HUES64 (cell line): ENCODE measurements at regions not wholly inside any gene's neighbourhood (a gene's known extent, or its start where the extent isn't known, plus 50 kb on each side); places are given as distances from the start of the nearest gene placed in this dataset.

Experiments
- H3K27ac ChIP-seq: 2 replicates; pipeline ENCODE4 v1.7.0; 2013; ENCODE audit warnings: low read depth, low read length, inconsistent platforms
- H3K27me3 ChIP-seq: 2 replicates; pipeline ENCODE4 v1.6.1; 2013; ENCODE audit warnings: mild to moderate bottlenecking, low read length; ENCODE audit not compliant: insufficient read depth
- H3K36me3 ChIP-seq: 2 replicates; pipeline ENCODE4 v1.6.1; 2013; ENCODE audit warnings: mild to moderate bottlenecking, low read length; ENCODE audit not compliant: insufficient read depth
- H3K4me1 ChIP-seq: 2 replicates; pipeline ENCODE4 v1.6.1; 2013; ENCODE audit warnings: mild to moderate bottlenecking, low read length, moderate library complexity; ENCODE audit not compliant: insufficient read depth
- H3K4me3 ChIP-seq: 2 replicates; pipeline ENCODE4 v1.5.1; 2013; ENCODE audit warnings: mild to moderate bottlenecking, low read length, moderate library complexity
- H3K9ac ChIP-seq: 2 replicates; pipeline ENCODE4 v1.6.1; 2013; ENCODE audit warnings: mild to moderate bottlenecking, low read depth, low read length
- H3K9me3 ChIP-seq: 2 replicates; pipeline ENCODE4 v1.6.1; 2013; ENCODE audit warnings: low read depth, low read length; ENCODE audit not compliant: insufficient read depth
- WGBS: fragments of 150-250, 120-280 bp; methylation state at CpG from one replicate; pipeline ENCODE4 v1.1.7; 2013; ENCODE audit warnings: missing lambda C conversion rate; 5-methylcytosine and 5-hydroxymethylcytosine counted together

DNA sequence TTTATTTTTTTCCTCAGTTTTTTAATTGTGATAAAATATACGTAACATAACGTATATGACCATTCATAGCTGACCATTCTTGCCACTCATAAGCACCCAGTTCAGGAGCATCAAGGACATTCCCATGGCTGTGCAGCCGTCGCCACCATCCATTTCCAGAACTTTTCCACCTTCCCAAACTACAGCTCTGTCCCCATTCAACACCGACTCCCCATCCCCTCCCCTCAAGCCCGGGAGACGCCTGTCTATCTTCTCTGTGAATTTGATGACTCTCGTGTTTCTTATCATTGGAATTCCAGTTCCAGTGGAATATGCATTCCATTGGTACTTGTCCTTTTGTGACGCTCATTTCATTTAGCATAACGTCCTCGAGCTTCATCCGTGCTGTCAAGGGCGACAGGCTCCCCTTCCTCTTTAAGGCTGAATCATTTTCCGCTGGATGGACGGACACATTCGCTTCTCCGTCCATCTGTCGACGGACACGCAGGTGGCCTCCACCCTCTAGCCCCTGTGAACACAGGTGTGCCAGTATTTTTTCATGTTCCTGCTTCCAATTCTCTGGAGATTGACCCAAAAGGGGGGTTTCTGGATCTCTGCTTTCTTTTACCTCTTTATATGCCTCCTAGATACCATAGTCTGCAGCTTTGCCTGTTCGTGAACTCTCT, 88.1 kb downstream of the YTHDF1 start:
- 87% methylated on average over 21 of the region's 21 CpGs for WGBS
- H3K27me3 ChIP-seq, result no peaks in the 10 kb centered on the region
- 0 out of 2 replicates have a peak, but pooled peaks cover 6% of the 10 kb centered on the region for H3K4me1 ChIP-seq
- no peaks in the 10 kb centered on the region for H3K9me3 ChIP-seq
- H3K36me3 ChIP-seq, result no peaks in the 10 kb centered on the region
- H3K27ac ChIP-seq, result no peak overlapping the region
- no peak overlapping the region for H3K4me3 ChIP-seq
- H3K9ac ChIP-seq, result no peak overlapping the region

DNA sequence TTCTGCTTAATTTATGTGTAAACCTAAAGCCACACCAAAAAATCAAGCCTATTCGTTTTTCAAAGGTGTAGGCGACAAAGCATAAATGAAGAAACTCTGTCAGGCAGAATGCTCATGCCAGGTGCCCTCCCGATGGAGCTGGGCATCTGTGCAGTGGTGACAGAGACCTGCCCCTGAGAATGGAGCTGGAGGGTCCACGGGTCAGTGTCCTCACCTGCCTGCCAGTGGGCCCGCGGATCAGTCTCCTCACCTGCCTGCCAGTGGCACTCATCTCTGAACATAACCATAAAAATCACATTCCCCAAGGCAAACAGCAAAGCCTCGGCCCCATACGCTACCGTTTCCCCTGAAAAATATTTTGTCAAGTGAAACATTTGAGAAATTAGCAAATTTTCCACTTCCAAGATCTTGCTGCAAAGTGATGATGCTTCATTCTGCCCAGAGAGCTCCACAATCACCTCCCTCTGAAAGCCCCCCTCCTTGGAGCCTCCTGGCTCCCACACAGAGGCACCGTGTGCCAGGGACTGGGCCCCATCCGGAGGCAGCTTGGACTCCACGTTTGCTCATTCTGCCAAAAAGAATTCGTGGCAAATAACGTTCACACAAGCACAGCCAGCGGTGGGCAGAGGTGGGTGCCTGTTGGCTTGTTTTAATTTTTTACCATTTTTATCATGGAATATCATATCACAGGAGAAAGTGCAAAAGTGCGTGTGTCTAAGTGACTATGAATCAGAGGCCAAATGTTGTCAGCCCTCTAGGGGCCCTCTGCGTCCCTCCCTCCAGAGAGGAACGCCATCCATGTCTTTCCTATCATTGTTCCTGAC, 88.8 kb downstream of the YTHDF1 start:
- Histone ChIP-seq H3K4me3 (no peak overlapping the region), H3K36me3 (no peaks in the 10 kb centered on the region), H3K9ac (no peak overlapping the region), H3K27ac (no peak overlapping the region), H3K27me3 (no peaks in the 10 kb centered on the region), H3K9me3 (no peaks in the 10 kb centered on the region), H3K4me1 (0 out of 2 replicates have a peak, but pooled peaks cover 6% of the 10 kb centered on the region)
- WGBS, result 90% methylated on average over 17 of the region's 18 CpGs

DNA sequence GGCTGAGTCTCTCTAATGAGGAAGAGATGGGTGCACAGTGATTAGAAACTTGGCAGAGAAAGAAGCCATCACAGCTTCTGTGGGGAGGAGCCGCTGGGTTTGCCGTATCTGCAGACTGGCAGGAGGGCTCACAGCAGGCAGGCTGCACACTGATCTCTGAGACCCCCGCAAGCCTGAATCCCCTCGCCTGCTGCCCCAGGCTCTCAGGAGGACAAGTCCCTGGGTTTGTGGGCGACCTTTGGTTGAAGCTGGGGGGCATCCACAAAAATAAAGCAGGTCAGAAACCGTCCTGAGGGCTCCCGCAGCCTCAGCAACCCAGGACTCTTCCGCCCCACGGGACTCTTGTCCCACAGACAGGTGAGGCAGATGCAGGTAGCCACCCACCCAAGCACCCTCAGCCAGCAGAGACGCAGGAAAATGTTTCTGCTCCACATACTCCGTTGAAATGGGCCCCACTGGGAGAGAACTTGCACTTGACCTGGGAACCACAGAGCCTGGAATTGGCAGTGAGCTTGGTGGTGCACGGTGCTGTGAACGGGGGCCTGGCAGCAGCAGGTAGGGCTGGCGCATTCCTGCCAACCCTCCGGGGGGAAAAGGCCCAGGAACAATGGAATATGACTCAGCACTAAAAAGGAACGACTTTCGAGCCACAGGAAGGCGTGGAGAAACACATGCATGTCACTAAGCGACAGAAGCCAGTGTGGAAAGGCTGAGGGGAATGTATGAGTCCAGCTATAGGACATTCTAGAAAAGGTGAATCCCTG, 89.9 kb downstream of the YTHDF1 start:
- Histone ChIP-seq H3K4me1 (0 out of 2 replicates have a peak, but pooled peaks cover 6% of the 10 kb centered on the region), H3K9me3 (no peaks in the 10 kb centered on the region), H3K27ac (no peak overlapping the region), H3K27me3 (no peaks in the 10 kb centered on the region), H3K36me3 (no peaks in the 10 kb centered on the region), H3K9ac (no peak overlapping the region), H3K4me3 (no peak overlapping the region)
- 83% methylated on average over 19 of the region's 19 CpGs for WGBS

DNA sequence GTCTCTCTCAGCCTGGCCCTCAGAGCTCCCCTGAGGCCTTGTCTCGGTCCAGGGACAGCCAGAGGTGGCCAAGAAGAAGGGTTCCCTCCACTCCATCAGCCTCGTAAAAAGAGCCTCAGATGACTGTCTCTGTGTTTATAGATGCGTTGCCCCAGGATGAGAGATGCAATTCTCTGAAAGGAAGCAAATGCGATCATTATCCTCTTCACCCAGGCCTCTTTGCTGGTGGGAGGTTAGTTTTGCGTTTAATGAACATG, 90.4 kb downstream of the YTHDF1 start:
- H3K27ac ChIP-seq, result no peak overlapping the region
- no peak overlapping the region for H3K9ac ChIP-seq
- no peaks in the 10 kb centered on the region for H3K9me3 ChIP-seq
- WGBS, result 89% methylated on average over 5 of the region's 5 CpGs
- no peaks in the 10 kb centered on the region for H3K27me3 ChIP-seq
- H3K4me1 ChIP-seq, result 0 out of 2 replicates have a peak, but pooled peaks cover 2% of the 10 kb centered on the region
- no peaks in the 10 kb centered on the region for H3K36me3 ChIP-seq
- H3K4me3 ChIP-seq, result no peak overlapping the region

DNA sequence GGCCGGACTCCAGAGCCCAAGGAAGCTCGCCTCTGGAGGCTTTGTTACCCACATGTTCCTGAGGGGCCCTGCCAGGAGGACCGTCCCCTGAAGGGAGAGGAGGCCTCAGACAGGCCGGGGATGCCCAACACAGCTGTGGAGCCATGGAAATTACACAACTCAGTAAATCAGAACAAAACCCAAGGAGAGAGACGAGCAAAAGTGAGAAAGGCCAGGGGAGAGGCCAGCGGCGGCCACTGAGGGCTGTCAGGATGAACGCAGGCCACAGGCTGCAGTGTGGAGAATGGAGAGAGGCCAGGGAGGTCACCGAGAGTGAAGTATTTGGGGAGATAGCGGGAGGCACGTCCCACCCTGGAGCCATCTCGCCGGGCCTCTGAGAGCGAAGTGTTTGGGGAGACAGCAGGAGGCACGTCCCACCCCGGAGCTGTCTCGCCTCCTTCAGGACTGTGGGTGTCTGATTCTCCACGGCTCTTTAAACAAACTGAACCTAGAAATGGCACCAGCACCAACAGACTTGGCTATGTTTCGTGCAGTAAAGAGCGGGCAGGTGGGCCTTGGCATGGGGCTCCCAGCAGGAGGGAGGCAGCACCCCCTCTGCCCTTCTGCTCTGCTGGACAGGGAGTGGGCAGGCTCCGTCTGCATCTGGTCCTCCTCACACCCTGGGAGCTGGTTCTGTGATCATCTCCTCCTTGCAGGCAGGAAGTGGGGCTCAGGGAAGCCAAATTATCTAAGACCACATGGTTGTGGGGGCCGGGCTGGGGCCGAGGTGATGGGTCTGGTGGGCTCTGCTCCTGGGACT, 91.0 kb downstream of the YTHDF1 start:
- Histone ChIP-seq H3K27me3 (no peaks in the 10 kb centered on the region), H3K27ac (no peak overlapping the region), H3K4me3 (no peak overlapping the region), H3K36me3 (no peaks in the 10 kb centered on the region), H3K9me3 (no peaks in the 10 kb centered on the region), H3K9ac (no peak overlapping the region), H3K4me1 (no peaks in the 10 kb centered on the region)
- WGBS, result 88% methylated on average over 23 of the region's 23 CpGs

DNA sequence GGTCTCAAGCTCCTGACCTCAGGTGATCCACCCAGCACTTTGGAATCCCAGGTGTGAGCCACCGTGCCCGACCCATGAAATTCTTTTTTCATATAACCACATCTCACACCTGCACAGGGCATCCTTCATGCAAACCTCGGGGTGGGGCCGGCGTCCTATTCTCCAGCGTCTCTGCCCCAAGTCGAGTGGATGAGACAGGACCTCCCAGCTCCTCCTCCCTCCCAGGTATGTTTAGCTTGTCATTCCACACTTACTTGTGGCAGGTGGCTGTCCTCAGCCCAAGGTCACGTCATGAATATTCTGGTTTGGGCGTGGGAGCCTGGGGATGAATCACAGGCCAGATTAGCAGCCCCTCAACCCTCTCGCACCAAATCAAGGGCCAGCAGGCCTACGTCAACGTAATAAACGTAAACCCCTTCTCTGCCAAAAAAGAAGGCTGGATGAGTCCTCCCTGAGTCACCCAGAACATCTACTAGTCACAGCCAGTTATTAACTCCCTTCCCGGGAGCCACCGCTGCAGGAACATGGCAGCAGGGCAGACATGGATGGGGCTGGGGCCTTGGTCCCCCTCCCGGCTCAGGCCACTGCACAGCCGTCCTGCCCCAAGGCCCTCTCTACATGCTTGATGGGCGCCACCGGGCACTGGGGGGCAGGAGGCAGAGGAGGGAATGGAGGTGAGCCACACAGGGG, 91.7 kb downstream of the YTHDF1 start:
- H3K27me3 ChIP-seq, result no peaks in the 10 kb centered on the region
- no peak overlapping the region for H3K27ac ChIP-seq
- H3K9me3 ChIP-seq, result no peaks in the 10 kb centered on the region
- 88% methylated on average over 19 of the region's 19 CpGs for WGBS
- no peak overlapping the region for H3K9ac ChIP-seq
- no peak overlapping the region for H3K4me3 ChIP-seq
- no peaks in the 10 kb centered on the region for H3K4me1 ChIP-seq
- no peaks in the 10 kb centered on the region for H3K36me3 ChIP-seq

DNA sequence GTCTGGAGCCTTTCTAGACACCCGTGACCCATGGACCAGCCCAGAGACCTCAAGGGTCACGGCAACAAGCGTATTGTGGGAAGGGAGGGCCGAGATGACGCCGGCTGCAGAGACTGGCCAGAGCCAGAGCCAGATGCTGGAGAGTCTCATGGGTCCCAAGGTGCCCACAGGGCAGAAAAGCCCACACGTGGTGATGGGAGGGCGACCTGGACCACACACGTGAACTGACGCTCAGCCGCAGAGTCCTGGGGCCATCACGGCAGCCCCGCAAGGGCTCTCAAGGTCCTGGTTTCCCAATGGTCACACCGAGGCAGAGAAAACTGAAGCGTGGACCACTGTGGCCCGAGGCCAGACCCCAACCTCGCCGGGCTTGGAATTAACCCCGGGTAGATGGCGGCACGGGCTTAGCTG, 92.6 kb downstream of the YTHDF1 start:
- 93% methylated on average over 21 of the region's 21 CpGs for WGBS
- Histone ChIP-seq H3K36me3 (no peaks in the 10 kb centered on the region), H3K9ac (no peak overlapping the region), H3K27ac (no peak overlapping the region), H3K4me1 (no peaks in the 10 kb centered on the region), H3K27me3 (no peaks in the 10 kb centered on the region), H3K9me3 (no peaks in the 10 kb centered on the region), H3K4me3 (no peak overlapping the region)

DNA sequence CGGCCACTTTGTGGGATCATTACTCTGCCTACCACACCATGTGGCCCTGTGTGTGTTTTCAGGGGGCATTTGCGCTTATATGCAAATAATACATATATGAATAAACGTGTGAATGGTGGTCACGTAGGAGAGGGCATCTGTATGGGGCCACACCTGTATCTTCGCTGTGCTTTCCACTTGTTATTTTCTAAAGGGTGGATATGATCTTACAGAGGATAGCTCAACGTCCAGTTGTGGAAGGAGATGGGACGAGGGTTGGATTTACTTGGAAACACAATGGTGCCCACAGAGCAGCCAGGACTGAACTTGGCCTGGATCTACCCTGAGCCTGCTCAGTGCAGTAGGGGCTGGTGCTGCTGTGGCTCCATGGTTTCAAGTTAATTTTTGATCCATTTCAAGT, 93.3 kb downstream of the YTHDF1 start:
- no peaks in the 10 kb centered on the region for H3K4me1 ChIP-seq
- H3K9me3 ChIP-seq, result no peaks in the 10 kb centered on the region
- no peaks in the 10 kb centered on the region for H3K27me3 ChIP-seq
- H3K9ac ChIP-seq, result no peak overlapping the region
- H3K36me3 ChIP-seq, result no peaks in the 10 kb centered on the region
- H3K27ac ChIP-seq, result no peak overlapping the region
- no peak overlapping the region for H3K4me3 ChIP-seq
- WGBS, result 86% methylated on average over 7 of the region's 7 CpGs

DNA sequence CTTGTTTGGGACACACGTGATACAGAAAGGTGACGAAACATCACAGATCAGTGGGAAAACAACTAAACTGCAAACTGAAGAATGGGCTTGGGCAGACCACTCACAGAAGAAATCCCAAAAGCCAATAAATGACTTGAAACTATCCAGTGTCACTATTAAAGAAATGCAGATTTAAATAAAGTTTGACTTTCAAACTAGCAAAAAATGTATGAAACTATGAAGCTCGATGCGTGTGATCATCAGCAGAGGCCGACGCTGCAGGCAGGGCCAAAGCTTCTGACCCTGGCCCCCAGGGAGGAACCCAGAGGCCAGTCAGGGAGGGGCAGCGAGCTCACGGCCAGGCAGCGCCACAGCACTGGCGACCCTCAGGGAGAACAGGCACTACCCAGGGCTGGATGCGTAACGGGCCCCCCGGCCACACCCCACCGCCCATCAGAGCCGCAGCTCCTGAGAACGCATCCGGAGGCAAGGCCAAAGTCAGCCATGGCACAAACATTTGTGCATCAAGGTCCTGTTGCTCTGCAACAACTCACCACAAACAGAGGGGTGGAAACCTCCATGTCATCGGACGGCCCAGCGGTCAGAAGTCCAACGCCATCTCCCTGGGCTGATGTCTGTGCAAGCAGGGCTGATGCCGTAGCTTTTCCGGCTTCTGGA, 94.1 kb downstream of the YTHDF1 start:
- Histone ChIP-seq H3K36me3 (no peaks in the 10 kb centered on the region), H3K4me3 (no peak overlapping the region), H3K9ac (no peak overlapping the region), H3K27me3 (no peaks in the 10 kb centered on the region), H3K4me1 (no peaks in the 10 kb centered on the region), H3K27ac (no peak overlapping the region), H3K9me3 (no peaks in the 10 kb centered on the region)
- WGBS, result 88% methylated on average over 23 of the region's 23 CpGs

DNA sequence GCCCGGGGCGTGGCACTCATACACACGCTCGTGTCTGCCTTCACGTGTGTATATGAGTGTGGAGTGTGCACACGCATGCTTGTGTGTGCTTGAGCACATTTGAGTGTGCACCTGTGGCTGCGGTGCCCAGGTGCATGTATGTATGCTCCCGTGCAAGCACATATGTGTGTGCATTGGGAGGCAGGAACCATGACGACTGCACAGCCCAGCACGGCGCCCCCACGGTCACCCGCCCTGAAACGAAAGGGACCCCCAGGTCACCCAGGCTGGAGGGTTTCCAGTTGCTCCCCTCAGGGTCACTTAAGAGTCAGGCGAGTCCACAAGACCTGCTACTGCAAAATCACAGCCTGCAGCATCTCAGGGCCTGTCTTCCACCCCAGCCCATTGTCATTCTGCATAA, 94.7 kb downstream of the YTHDF1 start:
- Histone ChIP-seq H3K36me3 (no peaks in the 10 kb centered on the region), H3K9me3 (no peaks in the 10 kb centered on the region), H3K4me3 (no peak overlapping the region), H3K27me3 (peaks cover 1% of the 10 kb centered on the region), H3K27ac (no peak overlapping the region), H3K9ac (no peak overlapping the region), H3K4me1 (no peaks in the 10 kb centered on the region)
- WGBS, result 91% methylated on average over 15 of the region's 15 CpGs
